ENCODE measurements at regions not wholly inside any gene's neighbourhood (a gene's known extent, or its start where the extent isn't known, plus 50 kb on each side); places are given as distances from the start of the nearest gene placed in this dataset.

DNA sequence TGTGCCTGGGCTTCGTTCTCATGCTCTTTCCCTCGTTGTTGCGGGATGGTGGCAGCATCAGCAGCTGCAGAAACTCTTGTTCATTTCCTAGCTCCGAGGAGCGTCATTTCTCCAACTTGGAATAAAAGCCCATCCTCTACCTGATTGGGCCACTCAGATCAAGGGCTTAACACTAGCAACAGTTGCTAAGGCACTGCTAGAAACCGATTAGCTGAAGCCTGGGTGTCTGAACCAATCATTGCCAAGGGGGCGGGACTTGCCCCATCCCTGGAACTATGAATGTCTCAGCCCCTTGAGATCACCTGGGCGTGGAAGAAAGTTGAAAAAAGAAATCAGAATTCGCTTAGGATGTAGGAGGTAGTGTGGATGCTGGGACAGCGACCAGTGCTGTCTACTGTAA is 145.3 kb downstream of the FOXL1 start:
- H3K4me3 ChIP-seq (ENCODE audit: low read depth in 1 of 2, low read length in 2 of 2), result no peak overlapping the region
- ATAC-seq (ENCODE audit: insufficient read depth, low read depth), result no peak
- no peak overlapping the region for H3K27ac ChIP-seq (ENCODE audit: low read length)
- no peak overlapping the region for H2AFZ ChIP-seq (ENCODE audit: low read depth, low read length)
- H3K79me2 ChIP-seq (ENCODE audit: insufficient read depth, low read length), result no peaks in the 10 kb centered on the region
- no peak for TF ChIP-seq EZH2 (IDR thresholded peaks at IDR 0.05; ENCODE audit: borderline replicate concordance, low read depth, low read length, severe bottlenecking)
- TF ChIP-seq, protein P1, sequence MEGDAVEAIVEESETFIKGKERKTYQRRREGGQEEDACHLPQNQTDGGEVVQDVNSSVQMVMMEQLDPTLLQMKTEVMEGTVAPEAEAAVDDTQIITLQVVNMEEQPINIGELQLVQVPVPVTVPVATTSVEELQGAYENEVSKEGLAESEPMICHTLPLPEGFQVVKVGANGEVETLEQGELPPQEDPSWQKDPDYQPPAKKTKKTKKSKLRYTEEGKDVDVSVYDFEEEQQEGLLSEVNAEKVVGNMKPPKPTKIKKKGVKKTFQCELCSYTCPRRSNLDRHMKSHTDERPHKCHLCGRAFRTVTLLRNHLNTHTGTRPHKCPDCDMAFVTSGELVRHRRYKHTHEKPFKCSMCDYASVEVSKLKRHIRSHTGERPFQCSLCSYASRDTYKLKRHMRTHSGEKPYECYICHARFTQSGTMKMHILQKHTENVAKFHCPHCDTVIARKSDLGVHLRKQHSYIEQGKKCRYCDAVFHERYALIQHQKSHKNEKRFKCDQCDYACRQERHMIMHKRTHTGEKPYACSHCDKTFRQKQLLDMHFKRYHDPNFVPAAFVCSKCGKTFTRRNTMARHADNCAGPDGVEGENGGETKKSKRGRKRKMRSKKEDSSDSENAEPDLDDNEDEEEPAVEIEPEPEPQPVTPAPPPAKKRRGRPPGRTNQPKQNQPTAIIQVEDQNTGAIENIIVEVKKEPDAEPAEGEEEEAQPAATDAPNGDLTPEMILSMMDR (IDR thresholded peaks at IDR 0.05; ENCODE audit: borderline replicate concordance, extremely low read depth, low read length, poor library complexity, severe bottlenecking), result no peak
- H3K27me3 ChIP-seq (ENCODE audit: insufficient read depth, low read length, poor library complexity), result peaks cover 26% of the 10 kb centered on the region
- no peaks in the 10 kb centered on the region for H3K4me1 ChIP-seq (ENCODE audit: insufficient read depth, low read length)
- no peaks in the 10 kb centered on the region for H4K20me1 ChIP-seq (ENCODE audit: insufficient read depth, low read length)
- DNase-seq, result no peak
- no peaks in the 10 kb centered on the region for H3K36me3 ChIP-seq (ENCODE audit: insufficient read depth, low read length)
- H3K4me2 ChIP-seq (ENCODE audit: insufficient read depth, low read length), result no peak overlapping the region
- H3K9me3 ChIP-seq (ENCODE audit: insufficient read depth, low read length, severe bottlenecking), result no peaks in the 10 kb centered on the region
- no peak overlapping the region for H3K9ac ChIP-seq (ENCODE audit: low read depth, low read length)

DNA sequence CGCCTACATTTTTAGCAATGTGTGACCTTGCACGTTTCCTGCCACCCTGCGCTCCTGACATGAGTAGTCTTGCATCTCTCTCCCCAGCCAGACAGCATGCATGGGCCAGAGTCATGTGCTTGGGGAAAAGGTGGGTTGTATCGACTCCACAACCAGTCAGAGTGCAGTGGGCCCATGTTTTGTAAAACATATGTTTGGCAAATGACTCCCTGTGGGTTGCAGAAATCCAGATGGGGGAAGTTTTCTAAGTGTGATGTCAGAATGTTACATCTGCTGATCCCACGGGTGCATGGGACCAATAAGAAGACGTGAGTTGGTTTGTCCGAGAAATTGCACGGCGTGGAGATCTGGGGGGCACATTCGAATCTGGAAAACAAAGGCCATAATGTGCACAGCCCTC is 147.1 kb downstream of the FOXL1 start:
- Histone ChIP-seq H3K4me2 (ENCODE audit: insufficient read depth, low read length) (no peak overlapping the region), H3K36me3 (ENCODE audit: insufficient read depth, low read length) (no peaks in the 10 kb centered on the region), H3K79me2 (ENCODE audit: insufficient read depth, low read length) (no peaks in the 10 kb centered on the region), H3K27me3 (ENCODE audit: insufficient read depth, low read length, poor library complexity) (peaks cover 13% of the 10 kb centered on the region), H3K27ac (ENCODE audit: low read length) (no peak overlapping the region), H4K20me1 (ENCODE audit: insufficient read depth, low read length) (no peaks in the 10 kb centered on the region), H3K9ac (ENCODE audit: low read depth, low read length) (no peak overlapping the region), H3K4me1 (ENCODE audit: insufficient read depth, low read length) (no peaks in the 10 kb centered on the region), H3K4me3 (ENCODE audit: low read depth in 1 of 2, low read length in 2 of 2) (no peak overlapping the region), H3K9me3 (ENCODE audit: insufficient read depth, low read length, severe bottlenecking) (no peaks in the 10 kb centered on the region), H2AFZ (ENCODE audit: low read depth, low read length) (no peak overlapping the region)
- no peak for TF ChIP-seq EZH2 (IDR thresholded peaks at IDR 0.05; ENCODE audit: borderline replicate concordance, low read depth, low read length, severe bottlenecking)
- TF ChIP-seq, protein P1 (IDR thresholded peaks at IDR 0.05; ENCODE audit: borderline replicate concordance, extremely low read depth, low read length, poor library complexity, severe bottlenecking), result no peak
- ATAC-seq (ENCODE audit: insufficient read depth, low read depth) (no peak), DNase-seq (no peak)

DNA sequence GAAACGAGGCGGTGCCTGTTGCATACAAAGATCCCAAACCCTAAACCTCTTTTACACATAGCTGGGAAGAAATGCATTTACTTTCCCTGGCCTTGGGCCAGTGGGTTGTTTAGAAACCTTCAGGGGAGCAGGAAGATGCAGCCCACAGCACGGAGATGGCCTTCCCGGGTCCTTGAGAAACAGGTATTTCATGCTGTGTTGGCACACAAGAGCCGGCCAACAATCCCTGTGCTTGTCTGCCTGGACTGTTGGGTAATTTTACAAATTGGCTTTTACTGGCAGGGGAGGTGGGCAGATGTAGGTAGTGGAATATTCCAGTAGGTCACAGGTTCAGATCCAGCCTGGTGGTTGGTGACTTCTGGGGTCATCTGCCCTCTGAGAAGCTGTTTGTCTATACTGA is 148.0 kb downstream of the FOXL1 start:
- DNase-seq (no peak), ATAC-seq (ENCODE audit: insufficient read depth, low read depth) (no peak)
- no peaks in the 10 kb centered on the region for H3K4me1 ChIP-seq (ENCODE audit: insufficient read depth, low read length)
- H3K4me2 ChIP-seq (ENCODE audit: insufficient read depth, low read length), result no peak overlapping the region
- no peaks in the 10 kb centered on the region for H3K79me2 ChIP-seq (ENCODE audit: insufficient read depth, low read length)
- H3K27me3 ChIP-seq (ENCODE audit: insufficient read depth, low read length, poor library complexity), result peaks cover 7% of the 10 kb centered on the region
- H3K9me3 ChIP-seq (ENCODE audit: insufficient read depth, low read length, severe bottlenecking), result no peaks in the 10 kb centered on the region
- H3K4me3 ChIP-seq (ENCODE audit: low read depth in 1 of 2, low read length in 2 of 2), result no peak overlapping the region
- no peaks in the 10 kb centered on the region for H4K20me1 ChIP-seq (ENCODE audit: insufficient read depth, low read length)
- no peak overlapping the region for H2AFZ ChIP-seq (ENCODE audit: low read depth, low read length)
- no peak for TF ChIP-seq EZH2 (IDR thresholded peaks at IDR 0.05; ENCODE audit: borderline replicate concordance, low read depth, low read length, severe bottlenecking)
- TF ChIP-seq, protein P1 (IDR thresholded peaks at IDR 0.05; ENCODE audit: borderline replicate concordance, extremely low read depth, low read length, poor library complexity, severe bottlenecking), result no peak
- no peaks in the 10 kb centered on the region for H3K36me3 ChIP-seq (ENCODE audit: insufficient read depth, low read length)
- no peak overlapping the region for H3K27ac ChIP-seq (ENCODE audit: low read length)
- no peak overlapping the region for H3K9ac ChIP-seq (ENCODE audit: low read depth, low read length)

DNA sequence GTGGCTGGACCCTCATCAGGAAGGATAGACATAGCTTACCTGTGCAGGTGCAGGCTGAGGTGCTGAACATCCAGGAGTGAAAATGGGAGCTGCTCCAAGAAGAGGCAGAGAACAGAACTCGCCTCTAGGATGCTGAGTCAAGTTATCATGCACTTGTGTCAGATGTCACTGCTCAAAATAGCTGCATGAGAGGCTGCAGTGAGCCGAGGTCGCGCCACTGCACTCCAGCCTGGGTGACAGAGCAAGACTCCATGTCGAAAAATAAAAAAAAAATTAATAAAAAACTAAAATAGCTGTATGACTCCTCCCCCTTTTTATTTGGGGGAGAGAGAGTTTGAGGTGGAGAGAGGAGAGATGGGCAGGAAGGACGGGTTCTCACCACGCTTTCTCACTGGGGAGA is 148.8 kb downstream of the FOXL1 start:
- H3K9ac ChIP-seq (ENCODE audit: low read depth, low read length), result no peak overlapping the region
- TF ChIP-seq, protein P1 (IDR thresholded peaks at IDR 0.05; ENCODE audit: borderline replicate concordance, extremely low read depth, low read length, poor library complexity, severe bottlenecking), result no peak
- no peak for TF ChIP-seq EZH2 (IDR thresholded peaks at IDR 0.05; ENCODE audit: borderline replicate concordance, low read depth, low read length, severe bottlenecking)
- H3K4me1 ChIP-seq (ENCODE audit: insufficient read depth, low read length), result no peaks in the 10 kb centered on the region
- peaks cover 6% of the 10 kb centered on the region for H3K27me3 ChIP-seq (ENCODE audit: insufficient read depth, low read length, poor library complexity)
- no peak for ATAC-seq (ENCODE audit: insufficient read depth, low read depth)
- no peaks in the 10 kb centered on the region for H3K36me3 ChIP-seq (ENCODE audit: insufficient read depth, low read length)
- no peak overlapping the region for H3K4me2 ChIP-seq (ENCODE audit: insufficient read depth, low read length)
- no peak overlapping the region for H3K4me3 ChIP-seq (ENCODE audit: low read depth in 1 of 2, low read length in 2 of 2)
- H3K27ac ChIP-seq (ENCODE audit: low read length), result no peak overlapping the region
- H4K20me1 ChIP-seq (ENCODE audit: insufficient read depth, low read length), result no peaks in the 10 kb centered on the region
- H3K79me2 ChIP-seq (ENCODE audit: insufficient read depth, low read length), result no peaks in the 10 kb centered on the region
- DNase-seq, result no peak
- H2AFZ ChIP-seq (ENCODE audit: low read depth, low read length), result no peak overlapping the region
- no peaks in the 10 kb centered on the region for H3K9me3 ChIP-seq (ENCODE audit: insufficient read depth, low read length, severe bottlenecking)
